H9 (cell line): ENCODE measurements at regions not wholly inside any gene's neighbourhood (a gene's known extent, or its start where the extent isn't known, plus 50 kb on each side); places are given as distances from the start of the nearest gene placed in this dataset.
"Not testable (repeated sequence)": the region's sequence is repeated elsewhere in the genome, so short reads cannot be mapped to it uniquely, and the experiment has no call there.

ENCODE experiments used
- DNase-seq: peaks from one replicate; pipeline ENCODE4 v3.0.0-alpha.2; 2017
- H2AFZ ChIP-seq: one replicate; pipeline ENCODE4 v1.6.1; 2013; ENCODE audit warnings: mild to moderate bottlenecking, low read length, control low read depth, moderate library complexity
- H2AK5ac ChIP-seq: 2 replicates; pipeline ENCODE4 v1.6.1; 2013; ENCODE audit warnings: low read length, control low read depth, mixed read lengths; ENCODE audit not compliant: insufficient read length
- H2BK120ac ChIP-seq: one replicate; pipeline ENCODE4 v1.6.1; 2013; ENCODE audit warnings: low read depth, mild to moderate bottlenecking, low read length, control low read depth, inconsistent platforms; ENCODE audit not compliant: poor library complexity, severe bottlenecking
- H2BK12ac ChIP-seq: 2 replicates; pipeline ENCODE4 v1.6.1; 2013; ENCODE audit warnings: low read length, control low read depth, mixed read lengths, low read depth; ENCODE audit not compliant: insufficient read length
- H2BK15ac ChIP-seq: 2 replicates; pipeline ENCODE4 v1.6.1; 2013; ENCODE audit warnings: low read depth, low read length, control low read depth
- H2BK20ac ChIP-seq: one replicate; pipeline ENCODE4 v1.6.1; 2013; ENCODE audit warnings: low read depth, mild to moderate bottlenecking, low read length, control low read depth, inconsistent platforms; ENCODE audit not compliant: poor library complexity, severe bottlenecking
- H2BK5ac ChIP-seq: 2 replicates; pipeline ENCODE4 v1.6.1; 2013; ENCODE audit warnings: low read length, control low read depth, mixed read lengths; ENCODE audit not compliant: insufficient read length
- H3K14ac ChIP-seq: 2 replicates; pipeline ENCODE4 v1.6.1; 2013; ENCODE audit warnings: low read length, control low read depth; ENCODE audit not compliant: insufficient read depth
- H3K18ac ChIP-seq: 2 replicates; pipeline ENCODE4 v1.6.1; 2013; ENCODE audit warnings: low read depth, mild to moderate bottlenecking, mixed read lengths, low read length, control low read depth; ENCODE audit not compliant: insufficient read length
- H3K23ac ChIP-seq: 2 replicates; pipeline ENCODE4 v1.6.1; 2013; ENCODE audit warnings: low read length, control low read depth, mixed read lengths, low read depth; ENCODE audit not compliant: insufficient read length
- H3K23me2 ChIP-seq: 2 replicates; pipeline ENCODE4 v1.6.1; 2013; ENCODE audit warnings: low read depth, mild to moderate bottlenecking, mixed read lengths, low read length, control low read depth; ENCODE audit not compliant: insufficient read length, poor library complexity, severe bottlenecking
- H3K27ac ChIP-seq: 2 replicates; pipeline ENCODE4 v1.5.1; 2013; ENCODE audit warnings: low read length, control low read depth, mixed read lengths, low read depth; ENCODE audit not compliant: insufficient read length
- H3K27me3 ChIP-seq: 2 replicates; pipeline ENCODE4 v1.6.1; 2013; ENCODE audit warnings: low read length, control low read depth, inconsistent platforms; ENCODE audit not compliant: insufficient read depth
- H3K4ac ChIP-seq: 2 replicates; pipeline ENCODE4 v1.6.1; 2013; ENCODE audit warnings: low read depth, mild to moderate bottlenecking, control low read depth, inconsistent platforms, low read length, moderate library complexity
- H3K4me1 ChIP-seq: 2 replicates; pipeline ENCODE4 v1.6.1; 2013; ENCODE audit warnings: low read length, control low read depth, inconsistent platforms; ENCODE audit not compliant: insufficient read depth
- H3K4me2 ChIP-seq: 2 replicates; pipeline ENCODE4 v1.6.1; 2013; ENCODE audit warnings: low read length, control low read depth, mixed read lengths; ENCODE audit not compliant: insufficient read length, insufficient read depth
- H3K56ac ChIP-seq: 2 replicates; pipeline ENCODE4 v1.6.1; 2013; ENCODE audit warnings: low read depth, mild to moderate bottlenecking, mixed read lengths, low read length, control low read depth; ENCODE audit not compliant: insufficient read length
- H3K79me1 ChIP-seq: 2 replicates; pipeline ENCODE4 v1.6.1; 2013; ENCODE audit warnings: low read depth, mild to moderate bottlenecking, moderate library complexity, low read length, control low read depth, inconsistent platforms; ENCODE audit not compliant: insufficient read depth, poor library complexity, severe bottlenecking
- H3K79me2 ChIP-seq: 2 replicates; pipeline ENCODE4 v1.6.1; 2013; ENCODE audit warnings: low read length, control low read depth, inconsistent platforms; ENCODE audit not compliant: insufficient read depth
- H3K9ac ChIP-seq: 2 replicates; pipeline ENCODE4 v1.6.1; 2013; ENCODE audit warnings: low read length, control low read depth, mixed read lengths; ENCODE audit not compliant: insufficient read length; ENCODE audit errors: extremely low read depth
- H3K9me3 ChIP-seq: one replicate; pipeline ENCODE4 v1.6.1; 2013; ENCODE audit warnings: low read depth, low read length, inconsistent platforms; ENCODE audit not compliant: control insufficient read depth
- H3T11ph ChIP-seq: one replicate; pipeline ENCODE4 v1.6.1; 2013; ENCODE audit warnings: mild to moderate bottlenecking, low read length, control low read depth, inconsistent platforms
- H4K20me1 ChIP-seq: one replicate; pipeline ENCODE4 v1.6.1; 2013; ENCODE audit not compliant: control insufficient read depth, insufficient read length, insufficient read depth
- H4K5ac ChIP-seq: 2 replicates; pipeline ENCODE4 v1.6.1; 2013; ENCODE audit warnings: low read depth, mild to moderate bottlenecking, mixed read lengths, low read length, control low read depth; ENCODE audit not compliant: insufficient read length
- H4K8ac ChIP-seq: replicated peaks from 2 replicates; pipeline ENCODE4 v1.6.1; 2013; ENCODE audit warnings: low read length, control low read depth, mixed read lengths, low read depth; ENCODE audit not compliant: insufficient read length
- H4K91ac ChIP-seq: 2 replicates; pipeline ENCODE4 v1.6.1; 2013; ENCODE audit warnings: low read depth, mild to moderate bottlenecking, moderate library complexity, mixed read lengths, low read length, control low read depth; ENCODE audit not compliant: insufficient read length
- H3K27ac Mint-ChIP-seq, 3 experiments: 2 replicates in 2 of 3; 3 replicates in 1 of 3; pipeline ENCODE4 v1.8.0; 2020 to 2021; ENCODE audit warnings: mixed read lengths in 3 of 3, mild to moderate bottlenecking in 1 of 3, moderate library complexity in 1 of 3
- H3K27me3 Mint-ChIP-seq: 2 replicates; pipeline ENCODE4 v1.8.0; 2021; ENCODE audit warnings: low read depth, mild to moderate bottlenecking, moderate library complexity, mixed read lengths
- H3K36me3 Mint-ChIP-seq, 3 experiments: 2 replicates in 2 of 3; 3 replicates in 1 of 3; pipeline ENCODE4 v1.8.0; 2020 to 2021; ENCODE audit warnings: low read depth in 3 of 3, mixed read lengths in 3 of 3; ENCODE audit not compliant: insufficient read depth in 1 of 3
- H3K4me1 Mint-ChIP-seq, 2 experiments: 2 replicates each; pipeline ENCODE4 v1.8.0; 2020; ENCODE audit warnings: mixed read lengths in 2 of 2
- H3K4me3 Mint-ChIP-seq, 2 experiments: 2 replicates in 1 of 2; 3 replicates in 1 of 2; pipeline ENCODE4 v1.8.0; 2020 to 2021; ENCODE audit warnings: mild to moderate bottlenecking in 2 of 2, mixed read lengths in 2 of 2, moderate library complexity in 1 of 2
- H3K9me3 Mint-ChIP-seq, 2 experiments: 2 replicates in 1 of 2; 3 replicates in 1 of 2; pipeline ENCODE4 v1.8.0; 2020; ENCODE audit warnings: mild to moderate bottlenecking in 2 of 2, mixed read lengths in 2 of 2, moderate library complexity in 1 of 2
- WGBS: extraction: QIAGEN DNeasy Blood & Tissue Kit; methylation state at CpG from one replicate; pipeline ENCODE4 v1.1.7; 2013; ENCODE audit warnings: missing lambda C conversion rate, low lambda C conversion rate, mixed read lengths; ENCODE audit not compliant: insufficient read length; ENCODE audit errors: extremely low coverage; 5-methylcytosine and 5-hydroxymethylcytosine counted together
- TF ChIP-seq, protein P1 (sequence below): fragments of 200-600 bp; sonication (generic); conservative IDR thresholded peaks from 3 replicates; pipeline ENCODE4 v1.8.0; 2021; ENCODE audit warnings: antibody characterized with exemption, mild to moderate bottlenecking

DNA sequence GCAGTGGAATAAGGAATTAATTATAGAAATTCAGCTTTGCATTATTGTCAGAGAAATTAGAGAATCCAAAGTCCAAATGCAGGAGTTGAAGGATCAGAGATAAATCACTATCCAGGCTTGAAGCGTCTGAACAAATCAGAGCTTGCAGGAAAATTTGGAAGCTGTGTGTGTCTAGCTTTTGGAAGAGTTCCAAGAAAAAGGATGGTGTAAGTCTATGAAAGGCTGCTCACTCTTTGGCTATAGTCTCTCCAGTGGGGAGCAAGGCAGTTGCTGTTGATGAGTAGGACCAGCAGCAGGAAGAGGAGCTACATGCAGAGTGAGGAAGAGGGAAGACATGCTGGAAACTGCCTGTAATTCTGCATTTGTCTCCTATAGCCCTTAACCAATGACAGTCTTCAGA lies 464.3 kb upstream of the GRM7 start:
- no peak for DNase-seq
- no peaks in the 10 kb centered on the region for H3K79me2 ChIP-seq

DNA sequence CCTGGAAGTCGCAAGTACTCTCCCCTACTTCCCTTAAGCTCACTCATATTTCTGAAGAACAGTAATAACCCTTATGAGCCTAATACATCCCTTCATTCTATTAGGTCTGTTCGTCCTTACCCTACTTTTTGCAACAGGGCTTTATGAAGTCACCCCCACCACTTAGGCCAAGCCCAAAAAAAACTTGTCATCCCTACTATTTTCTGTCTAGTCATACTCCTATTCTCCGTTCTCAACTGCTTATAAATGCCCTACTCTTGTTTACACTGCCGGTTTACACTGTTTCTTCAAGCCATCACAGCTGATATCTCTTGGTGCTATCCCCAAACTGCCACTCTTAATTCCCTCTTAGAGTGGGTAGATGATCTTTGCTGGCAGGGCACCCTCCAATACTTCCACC lies 458.2 kb upstream of the GRM7 start:
- H3T11ph ChIP-seq, H3K4ac ChIP-seq, H3K79me2 ChIP-seq, H2BK20ac ChIP-seq, H3K23me2 ChIP-seq, H4K5ac ChIP-seq, H3K9me3 Mint-ChIP-seq, H4K20me1 ChIP-seq, H3K56ac ChIP-seq, H2BK120ac ChIP-seq, H3K9me3 ChIP-seq, H3K79me1 ChIP-seq, H2BK15ac ChIP-seq, DNase-seq, H3K23ac ChIP-seq, H3K4me1 ChIP-seq, H3K27me3 Mint-ChIP-seq, H3K14ac ChIP-seq, H3K27ac ChIP-seq, H2AK5ac ChIP-seq, H3K18ac ChIP-seq, H3K27ac Mint-ChIP-seq, H4K8ac ChIP-seq, H3K36me3 Mint-ChIP-seq, H3K4me1 Mint-ChIP-seq, H2AFZ ChIP-seq, H2BK12ac ChIP-seq, H3K27me3 ChIP-seq, H3K4me3 Mint-ChIP-seq, H3K9ac ChIP-seq, H4K91ac ChIP-seq, H2BK5ac ChIP-seq, H3K4me2 ChIP-seq: not testable (repeated sequence)
- WGBS, result no CpG with 5 or more reads among the region's 4 CpGs

More for the DNA sequence above, 464.3 kb upstream of the GRM7 start:
- no peaks in the 10 kb centered on the region; a peak in 1 of 7 replicates for H3K36me3 Mint-ChIP-seq
- no peak overlapping the region for H3K4me2 ChIP-seq
- no peaks in the 10 kb centered on the region for H3K4me1 ChIP-seq
- no peaks in the 10 kb centered on the region for H3K9me3 ChIP-seq
- H3K14ac ChIP-seq, result no peak overlapping the region
- no peak overlapping the region for H2AK5ac ChIP-seq
- H3K9me3 Mint-ChIP-seq, result no peaks in the 10 kb centered on the region; a peak in 1 of 5 replicates
- no CpG with 5 or more reads among the region's 1 CpG for WGBS
- H2BK5ac ChIP-seq, result no peak overlapping the region
- no peak overlapping the region for H2BK20ac ChIP-seq
- H3K27me3 Mint-ChIP-seq, result no peaks in the 10 kb centered on the region
- no peak overlapping the region for H3K9ac ChIP-seq
- H4K8ac ChIP-seq, result no peak overlapping the region
- no peak overlapping the region for H2BK12ac ChIP-seq
- no peaks in the 10 kb centered on the region for H3K23me2 ChIP-seq
- H3K4ac ChIP-seq, result no peak overlapping the region
- no peak overlapping the region for H4K91ac ChIP-seq
- H3K27ac Mint-ChIP-seq, result no peak overlapping the region
- H4K5ac ChIP-seq, result no peak overlapping the region
- no peak overlapping the region for H3K27ac ChIP-seq
- H3K27me3 ChIP-seq, result no peaks in the 10 kb centered on the region
- H3K18ac ChIP-seq, result no peak overlapping the region
- H2BK15ac ChIP-seq, result no peak overlapping the region
- H3K23ac ChIP-seq, result no peak overlapping the region
- H3T11ph ChIP-seq, result no peak overlapping the region
- no peak overlapping the region for H3K4me3 Mint-ChIP-seq
- no peak overlapping the region for H3K56ac ChIP-seq
- H4K20me1 ChIP-seq, result no peaks in the 10 kb centered on the region
- no peaks in the 10 kb centered on the region for H3K79me1 ChIP-seq
- H3K4me1 Mint-ChIP-seq, result peaks cover 9 to 10% of the 10 kb centered on the region in 2 experiments
- no peak overlapping the region for H2AFZ ChIP-seq
- TF ChIP-seq, protein P1, sequence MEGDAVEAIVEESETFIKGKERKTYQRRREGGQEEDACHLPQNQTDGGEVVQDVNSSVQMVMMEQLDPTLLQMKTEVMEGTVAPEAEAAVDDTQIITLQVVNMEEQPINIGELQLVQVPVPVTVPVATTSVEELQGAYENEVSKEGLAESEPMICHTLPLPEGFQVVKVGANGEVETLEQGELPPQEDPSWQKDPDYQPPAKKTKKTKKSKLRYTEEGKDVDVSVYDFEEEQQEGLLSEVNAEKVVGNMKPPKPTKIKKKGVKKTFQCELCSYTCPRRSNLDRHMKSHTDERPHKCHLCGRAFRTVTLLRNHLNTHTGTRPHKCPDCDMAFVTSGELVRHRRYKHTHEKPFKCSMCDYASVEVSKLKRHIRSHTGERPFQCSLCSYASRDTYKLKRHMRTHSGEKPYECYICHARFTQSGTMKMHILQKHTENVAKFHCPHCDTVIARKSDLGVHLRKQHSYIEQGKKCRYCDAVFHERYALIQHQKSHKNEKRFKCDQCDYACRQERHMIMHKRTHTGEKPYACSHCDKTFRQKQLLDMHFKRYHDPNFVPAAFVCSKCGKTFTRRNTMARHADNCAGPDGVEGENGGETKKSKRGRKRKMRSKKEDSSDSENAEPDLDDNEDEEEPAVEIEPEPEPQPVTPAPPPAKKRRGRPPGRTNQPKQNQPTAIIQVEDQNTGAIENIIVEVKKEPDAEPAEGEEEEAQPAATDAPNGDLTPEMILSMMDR, result no peak
- H2BK120ac ChIP-seq, result no peak overlapping the region
